ENCODE measurements at regions not wholly inside any gene's neighbourhood (a gene's known extent, or its start where the extent isn't known, plus 50 kb on each side); places are given as distances from the start of the nearest gene placed in this dataset.

- no peak for TF ChIP-seq CTCF (conservative IDR thresholded peaks at IDR 0.05; ENCODE audit: low read depth, low read length)
- TF ChIP-seq EZH2 (IDR thresholded peaks at IDR 0.05; ENCODE audit: low read length, unreplicated experiment), result no peak
- TF ChIP-seq EZH2phosphoT487 (IDR thresholded peaks at IDR 0.05; ENCODE audit: borderline replicate concordance, low read length), result no peak
These were observed 145.0 kb downstream of the EVA1A start for GRCh38 chr2:75415731-75416130.
